ENCODE measurements at regions not wholly inside any gene's neighbourhood (a gene's known extent, or its start where the extent isn't known, plus 50 kb on each side); places are given as distances from the start of the nearest gene placed in this dataset.
A peak's percentile ranks its signal among the peaks of the same experiment; 100 is the strongest.
"Not testable (repeated sequence)": the region's sequence is repeated elsewhere in the genome, so short reads cannot be mapped to it uniquely, and the experiment has no call there.

- DNase-seq (ENCODE audit: low spot score in 2 of 2); H3K36me3 Mint-ChIP-seq (ENCODE audit: insufficient read depth); H3K27me3 Mint-ChIP-seq; ATAC-seq (replicated peaks; ENCODE audit: extremely low read depth, poor library complexity, severe bottlenecking); H3K4me1 Mint-ChIP-seq; H3K9me3 Mint-ChIP-seq; H3K27ac Mint-ChIP-seq (ENCODE audit: low read depth); H3K4me3 Mint-ChIP-seq: not testable (repeated sequence)
Observed at GRCh38 chr4:17436047-17436749, 75.7 kb downstream of the QDPR start.

GRCh38 chr4:17433827-17434226, 78.1 kb downstream of the QDPR start:
- H3K4me1 Mint-ChIP-seq: no peaks in the 10 kb centered on the region
- H3K36me3 Mint-ChIP-seq (ENCODE audit: insufficient read depth): peaks cover 2% of the 10 kb centered on the region
- H3K9me3 Mint-ChIP-seq: no peaks in the 10 kb centered on the region
- no peak overlapping the region for H3K27ac Mint-ChIP-seq (ENCODE audit: low read depth)
- peaks cover 14% of the 10 kb centered on the region for H3K27me3 Mint-ChIP-seq
- ATAC-seq (replicated peaks; ENCODE audit: extremely low read depth, poor library complexity, severe bottlenecking): no peak
- DNase-seq (ENCODE audit: low spot score in 2 of 2): no peak
- H3K4me3 Mint-ChIP-seq: no peak overlapping the region

GRCh38 chr4:17427991-17428390, 83.9 kb downstream of the QDPR start:
- H3K9me3 Mint-ChIP-seq: no peaks in the 10 kb centered on the region
- H3K4me3 Mint-ChIP-seq: no peak overlapping the region
- peaks cover 15% of the 10 kb centered on the region for H3K27me3 Mint-ChIP-seq
- no peaks in the 10 kb centered on the region for H3K4me1 Mint-ChIP-seq
- no peaks in the 10 kb centered on the region for H3K36me3 Mint-ChIP-seq (ENCODE audit: insufficient read depth)
- DNase-seq (ENCODE audit: low spot score in 2 of 2) (no peak), ATAC-seq (replicated peaks; ENCODE audit: extremely low read depth, poor library complexity, severe bottlenecking) (no peak)
- H3K27ac Mint-ChIP-seq (ENCODE audit: low read depth): no peak overlapping the region

DNA sequence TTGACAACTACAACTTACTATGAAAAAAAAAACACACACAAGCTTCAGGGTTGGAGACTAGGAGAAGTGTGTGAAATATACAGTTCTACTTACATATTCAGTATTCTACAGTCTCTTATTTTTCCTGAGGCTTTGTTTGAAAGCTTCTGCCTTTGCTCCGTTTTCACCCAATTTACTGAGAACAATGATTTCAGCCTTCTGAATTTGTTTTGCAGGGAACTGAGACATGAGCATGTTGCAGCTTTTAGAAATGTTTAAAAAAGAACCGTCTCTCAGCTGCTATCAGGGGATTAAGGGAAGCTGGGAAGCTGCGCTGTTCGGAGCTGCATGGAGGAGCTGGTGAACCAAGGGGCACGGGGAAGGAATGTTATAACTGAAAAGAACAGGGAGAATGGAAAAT, 85.7 kb downstream of the QDPR start:
- ATAC-seq (replicated peaks; ENCODE audit: extremely low read depth, poor library complexity, severe bottlenecking) (no peak), DNase-seq (ENCODE audit: low spot score in 2 of 2) (no peak)
- Mint-ChIP-seq H3K9me3 (no peaks in the 10 kb centered on the region), H3K27me3 (peaks cover 31% of the 10 kb centered on the region), H3K4me3 (no peak overlapping the region), H3K4me1 (no peaks in the 10 kb centered on the region), H3K36me3 (ENCODE audit: insufficient read depth) (peaks cover 3% of the 10 kb centered on the region), H3K27ac (ENCODE audit: low read depth) (no peak overlapping the region)

GRCh38 chr4:17418010-17418409, 93.9 kb downstream of the QDPR start:
- H3K36me3 Mint-ChIP-seq (ENCODE audit: insufficient read depth): peaks cover 3% of the 10 kb centered on the region
- peaks cover 65% of the 10 kb centered on the region for H3K27me3 Mint-ChIP-seq
- H3K4me1 Mint-ChIP-seq: no peaks in the 10 kb centered on the region
- no peak overlapping the region for H3K4me3 Mint-ChIP-seq
- peaks cover 9% of the 10 kb centered on the region for H3K9me3 Mint-ChIP-seq
- no peak overlapping the region for H3K27ac Mint-ChIP-seq (ENCODE audit: low read depth)
- DNase-seq (ENCODE audit: low spot score in 2 of 2) (no peak), ATAC-seq (replicated peaks; ENCODE audit: extremely low read depth, poor library complexity, severe bottlenecking) (no peak)

GRCh38 chr4:17414392-17414791, 97.5 kb downstream of the QDPR start:
- H3K4me3 Mint-ChIP-seq: no peak overlapping the region
- peaks cover 46% of the 10 kb centered on the region for H3K27me3 Mint-ChIP-seq
- no peak overlapping the region for H3K27ac Mint-ChIP-seq (ENCODE audit: low read depth)
- peaks cover 9% of the 10 kb centered on the region for H3K9me3 Mint-ChIP-seq
- no peaks in the 10 kb centered on the region for H3K36me3 Mint-ChIP-seq (ENCODE audit: insufficient read depth)
- ATAC-seq (replicated peaks; ENCODE audit: extremely low read depth, poor library complexity, severe bottlenecking): no peak
- H3K4me1 Mint-ChIP-seq: no peaks in the 10 kb centered on the region
- no peak for DNase-seq (ENCODE audit: low spot score in 2 of 2)

DNA sequence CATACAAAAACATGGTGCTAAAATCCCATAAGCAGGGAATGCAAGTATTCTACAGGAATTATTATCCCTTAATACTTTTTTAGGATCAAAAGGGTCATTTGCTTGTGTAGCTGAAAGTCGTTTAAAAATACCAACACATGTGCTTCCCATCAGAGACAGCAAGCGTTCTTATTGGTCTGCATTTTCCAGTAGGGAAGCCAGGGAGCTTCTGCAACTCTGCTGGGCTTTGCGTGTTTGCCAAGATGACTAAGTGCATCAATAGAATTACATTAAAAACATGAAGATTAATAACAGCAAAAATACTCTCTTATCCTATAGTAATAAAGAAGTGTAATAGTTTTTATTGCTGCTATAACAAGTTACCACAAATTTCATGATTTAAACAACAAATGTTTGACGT, 111.2 kb downstream of the QDPR start:
- Mint-ChIP-seq H3K4me1 (no peaks in the 10 kb centered on the region), H3K9me3 (no peaks in the 10 kb centered on the region), H3K4me3 (no peak overlapping the region), H3K27me3 (peaks cover 19% of the 10 kb centered on the region), H3K27ac (ENCODE audit: low read depth) (no peak overlapping the region), H3K36me3 (ENCODE audit: insufficient read depth) (no peaks in the 10 kb centered on the region)
- ATAC-seq (replicated peaks; ENCODE audit: extremely low read depth, poor library complexity, severe bottlenecking): no peak
- no peak for DNase-seq (ENCODE audit: low spot score in 2 of 2)

DNA sequence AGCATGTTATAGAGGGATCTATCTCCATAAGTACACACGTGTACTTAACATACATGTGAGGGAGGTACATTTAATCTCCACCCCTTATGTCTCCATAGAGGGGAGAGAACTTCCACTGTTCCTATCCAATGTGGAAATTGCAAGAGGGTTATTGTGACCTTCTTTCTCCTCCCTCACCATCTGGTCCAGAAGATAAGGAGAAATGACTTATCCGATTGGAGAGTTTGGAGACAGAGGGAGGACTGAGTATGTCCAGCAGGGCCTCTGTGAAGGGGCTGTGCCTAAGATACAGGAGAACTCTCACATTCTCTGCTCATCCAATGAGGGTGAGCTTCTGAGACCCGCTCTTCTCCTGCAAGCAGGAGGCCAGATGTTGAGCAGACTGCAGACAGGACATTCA, 113.1 kb downstream of the QDPR start:
- Mint-ChIP-seq H3K4me1 (no peaks in the 10 kb centered on the region), H3K9me3 (no peaks in the 10 kb centered on the region), H3K36me3 (ENCODE audit: insufficient read depth) (no peaks in the 10 kb centered on the region), H3K27ac (ENCODE audit: low read depth) (no peak overlapping the region), H3K27me3 (peaks cover 10% of the 10 kb centered on the region), H3K4me3 (no peak overlapping the region)
- DNase-seq (ENCODE audit: low spot score in 2 of 2) (no peak), ATAC-seq (replicated peaks; ENCODE audit: extremely low read depth, poor library complexity, severe bottlenecking) (no peak)

- no peak for DNase-seq (ENCODE audit: low spot score in 2 of 2)
- ATAC-seq (replicated peaks; ENCODE audit: extremely low read depth, poor library complexity, severe bottlenecking): no peak
- Mint-ChIP-seq H3K4me3 (no peak overlapping the region), H3K4me1 (no peaks in the 10 kb centered on the region), H3K27ac (ENCODE audit: low read depth) (no peak overlapping the region), H3K36me3 (ENCODE audit: insufficient read depth) (no peaks in the 10 kb centered on the region), H3K27me3 (peaks cover 10% of the 10 kb centered on the region), H3K9me3 (no peaks in the 10 kb centered on the region)
Observed at GRCh38 chr4:17398035-17398434, 113.9 kb downstream of the QDPR start.

- no peak for DNase-seq (ENCODE audit: low spot score in 2 of 2)
- Mint-ChIP-seq H3K4me1 (no peaks in the 10 kb centered on the region), H3K27ac (ENCODE audit: low read depth) (no peak overlapping the region), H3K27me3 (peaks cover 10% of the 10 kb centered on the region), H3K36me3 (ENCODE audit: insufficient read depth) (no peaks in the 10 kb centered on the region), H3K9me3 (no peaks in the 10 kb centered on the region), H3K4me3 (no peak overlapping the region)
- ATAC-seq (replicated peaks; ENCODE audit: extremely low read depth, poor library complexity, severe bottlenecking): no peak
Observed at GRCh38 chr4:17397611-17398010, 114.3 kb downstream of the QDPR start.

- H3K4me3 Mint-ChIP-seq: peak overlapping the region; percentile 59
- no peak for DNase-seq (ENCODE audit: low spot score in 2 of 2)
- H3K27me3 Mint-ChIP-seq: no peaks in the 10 kb centered on the region
- peak overlapping the region; percentile 42 for H3K27ac Mint-ChIP-seq (ENCODE audit: low read depth)
- H3K36me3 Mint-ChIP-seq (ENCODE audit: insufficient read depth): no peaks in the 10 kb centered on the region
- ATAC-seq (replicated peaks; ENCODE audit: extremely low read depth, poor library complexity, severe bottlenecking): peak; percentile 28
- peaks cover 22% of the 10 kb centered on the region for H3K4me1 Mint-ChIP-seq
- peaks cover 5% of the 10 kb centered on the region for H3K9me3 Mint-ChIP-seq
Observed at GRCh38 chr4:17385403-17385802, 126.5 kb downstream of the QDPR start.

GRCh38 chr4:17380347-17380746, 131.5 kb downstream of the QDPR start:
- DNase-seq (ENCODE audit: low spot score in 2 of 2) (no peak), ATAC-seq (replicated peaks; ENCODE audit: extremely low read depth, poor library complexity, severe bottlenecking) (no peak)
- Mint-ChIP-seq H3K27me3 (peaks cover 16% of the 10 kb centered on the region), H3K4me1 (peaks cover 12% of the 10 kb centered on the region), H3K36me3 (ENCODE audit: insufficient read depth) (no peaks in the 10 kb centered on the region), H3K4me3 (no peak overlapping the region), H3K27ac (ENCODE audit: low read depth) (no peak overlapping the region), H3K9me3 (no peaks in the 10 kb centered on the region)

DNA sequence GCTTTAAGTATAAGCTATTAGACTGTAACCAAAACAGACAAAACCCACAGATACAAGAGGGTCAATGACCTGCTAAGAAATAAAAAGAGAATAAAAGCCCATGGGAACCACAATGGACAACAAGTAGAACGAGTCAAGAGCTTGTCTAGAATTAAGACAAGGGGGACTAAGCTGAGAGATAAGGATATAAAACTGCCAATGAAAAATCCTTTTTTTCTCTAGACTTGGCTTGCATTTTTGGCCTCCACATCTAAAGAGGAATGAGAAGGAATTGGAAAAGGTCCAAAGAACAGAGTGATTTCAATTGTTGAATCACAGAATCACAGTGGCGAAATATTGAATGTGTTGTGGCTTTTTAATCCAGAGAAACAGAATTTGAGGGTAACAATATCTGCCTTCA, 135.7 kb downstream of the QDPR start:
- H3K4me1 Mint-ChIP-seq: no peaks in the 10 kb centered on the region
- H3K27ac Mint-ChIP-seq (ENCODE audit: low read depth): no peak overlapping the region
- peaks cover 16% of the 10 kb centered on the region for H3K27me3 Mint-ChIP-seq
- ATAC-seq (replicated peaks; ENCODE audit: extremely low read depth, poor library complexity, severe bottlenecking): no peak
- no peak overlapping the region for H3K4me3 Mint-ChIP-seq
- no peak for DNase-seq (ENCODE audit: low spot score in 2 of 2)
- no peaks in the 10 kb centered on the region for H3K9me3 Mint-ChIP-seq
- no peaks in the 10 kb centered on the region for H3K36me3 Mint-ChIP-seq (ENCODE audit: insufficient read depth)

Measured in central memory CD8-positive, alpha-beta T cell (primary cell).